Left lung (tissue), 4 donors: ENCODE measurements at regions not wholly inside any gene's neighbourhood (a gene's known extent, or its start where the extent isn't known, plus 50 kb on each side); places are given as distances from the start of the nearest gene placed in this dataset.
A peak's percentile ranks its signal among the peaks of the same experiment; 100 is the strongest.
"Not testable (repeated sequence)": the region's sequence is repeated elsewhere in the genome, so short reads cannot be mapped to it uniquely, and the experiment has no call there.

ENCODE experiments used
- ATAC-seq: fragments of 200-7000 bp; cut with Tn5 transposase; one replicate; pipeline ENCODE4 v1.9.1; 2020; ENCODE audit warnings: moderate library complexity
- DNase-seq, 4 donors: peaks; one replicate each; pipeline ENCODE4 v3.0.0-alpha.2; 2013 to 2020
- H3K27ac ChIP-seq, 2 donors: fragments of 200-600 bp; sonication (generic) in 1 of 2; one replicate each; pipeline versions ENCODE4 v1.5.0 to v1.8.0; 2020 to 2021
- H3K27me3 ChIP-seq, 2 donors: fragments of 200-600 bp; sonication (generic) in 1 of 2; one replicate each; pipeline versions ENCODE4 v1.5.0 to v1.8.0; 2020 to 2021
- H3K36me3 ChIP-seq, 2 donors: fragments of 200-600 bp; sonication (generic) in 1 of 2; one replicate each; pipeline versions ENCODE4 v1.5.0 to v1.8.0; 2020 to 2021
- H3K4me1 ChIP-seq, 2 donors: fragments of 200-600 bp; one replicate each; pipeline ENCODE4 v1.8.0; 2021
- H3K4me3 ChIP-seq, 2 donors: fragments of 200-600 bp; sonication (generic) in 1 of 2; one replicate each; pipeline versions ENCODE4 v1.5.0 to v1.8.0; 2020 to 2021; ENCODE audit warnings: mild to moderate bottlenecking in 1 of 2
- H3K9me3 ChIP-seq, 2 donors: fragments of 200-600 bp; sonication (generic) in 1 of 2; one replicate each; pipeline versions ENCODE4 v1.5.0 to v1.8.0; 2020 to 2021
- CTCF ChIP-seq, 2 donors: fragments of 200-600 bp; sonication (generic) in 1 of 2; IDR thresholded peaks; one replicate each; pipeline versions ENCODE4 v1.5.0 to v1.8.0; 2021; ENCODE audit warnings: antibody characterized with exemption in 2 of 2
- intact Hi-C, 2 donors: fragments of 100-400 bp; cut with DNase I; formaldehyde crosslinking; loops; one replicate each; pipeline versions ENCODE4 v1.11.2 to v1.14.2; 2022
- donor health status: DM: no; HTN: yes; CAD: no.
- donor health status: DM: no; HTN: no; CAD: no.

GRCh38 chr16:61421111-61421510, 615.1 kb downstream of the CDH8 start:
- no peak for DNase-seq
- no peaks in the 10 kb centered on the region for H3K4me1 ChIP-seq
- intact Hi-C loops: loop anchor here in 1 of 2 donors (10.0 kb wide), 1 partner anchor 56 kb away; no protein-coding TSS in a partner anchor
- no peaks in the 10 kb centered on the region for H3K9me3 ChIP-seq
- no peak overlapping the region for H3K4me3 ChIP-seq
- H3K27me3 ChIP-seq: no peaks in the 10 kb centered on the region
- no peak for ATAC-seq
- no peak overlapping the region for H3K27ac ChIP-seq
- H3K36me3 ChIP-seq: no peaks in the 10 kb centered on the region
- no peak for TF ChIP-seq CTCF (IDR thresholded peaks at IDR 0.05)

- DNase-seq: no peak
- no peak for TF ChIP-seq CTCF (IDR thresholded peaks at IDR 0.05)
- ATAC-seq: no peak
- no peak overlapping the region for H3K4me3 ChIP-seq
- H3K36me3 ChIP-seq: no peaks in the 10 kb centered on the region
- intact Hi-C loops: loop anchor here in 1 of 2 donors (10.0 kb wide), 1 partner anchor 55 kb away; no protein-coding TSS in a partner anchor
- H3K4me1 ChIP-seq: no peaks in the 10 kb centered on the region
- H3K27ac ChIP-seq: no peak overlapping the region
- no peaks in the 10 kb centered on the region for H3K27me3 ChIP-seq
- no peaks in the 10 kb centered on the region for H3K9me3 ChIP-seq
Observed at GRCh38 chr16:61419791-61420190, 616.4 kb downstream of the CDH8 start.

GRCh38 chr16:61418802-61419201, 617.4 kb downstream of the CDH8 start:
- DNase-seq, intact Hi-C loops, H3K4me3 ChIP-seq, H3K4me1 ChIP-seq, H3K36me3 ChIP-seq, H3K27me3 ChIP-seq, H3K27ac ChIP-seq, ATAC-seq, H3K9me3 ChIP-seq: not testable (repeated sequence)

- no peak for DNase-seq
Observed at GRCh38 chr16:61415126-61415525, 621.1 kb downstream of the CDH8 start.

GRCh38 chr16:61413021-61413420, 623.2 kb downstream of the CDH8 start:
- Histone ChIP-seq H3K4me3 (no peak overlapping the region), H3K9me3 (no peaks in the 10 kb centered on the region), H3K27ac (no peak overlapping the region), H3K27me3 (no peaks in the 10 kb centered on the region), H3K4me1 (no peaks in the 10 kb centered on the region), H3K36me3 (no peaks in the 10 kb centered on the region)
- no peak for TF ChIP-seq CTCF (IDR thresholded peaks at IDR 0.05)
- intact Hi-C loops: no loop called here
- peak in 1 of 4 donors; percentile 19 for DNase-seq
- no peak for ATAC-seq

More at GRCh38 chr16:61415126-61415525, 621.1 kb downstream of the CDH8 start:
- Histone ChIP-seq H3K9me3 (no peaks in the 10 kb centered on the region), H3K36me3 (no peaks in the 10 kb centered on the region), H3K27me3 (no peaks in the 10 kb centered on the region), H3K4me3 (no peak overlapping the region), H3K27ac (no peak overlapping the region), H3K4me1 (no peaks in the 10 kb centered on the region)
- no peak for ATAC-seq
- TF ChIP-seq CTCF (IDR thresholded peaks at IDR 0.05): no peak
- intact Hi-C loops: no loop called here

GRCh38 chr16:61412562-61412961, 623.7 kb downstream of the CDH8 start:
- no peaks in the 10 kb centered on the region for H3K9me3 ChIP-seq
- no peak overlapping the region for H3K27ac ChIP-seq
- no peak for DNase-seq
- H3K27me3 ChIP-seq: no peaks in the 10 kb centered on the region
- H3K4me3 ChIP-seq: no peak overlapping the region
- no peak for TF ChIP-seq CTCF (IDR thresholded peaks at IDR 0.05)
- H3K4me1 ChIP-seq: no peaks in the 10 kb centered on the region
- ATAC-seq: no peak
- intact Hi-C loops: no loop called here
- H3K36me3 ChIP-seq: no peaks in the 10 kb centered on the region
